SU-DHL-6 (cell line): ENCODE measurements at regions not wholly inside any gene's neighbourhood (a gene's known extent, or its start where the extent isn't known, plus 50 kb on each side); places are given as distances from the start of the nearest gene placed in this dataset.

Experiments used
- CTCF ChIP-seq: fragments of 200-600 bp; sonication (generic); IDR thresholded peaks from one replicate; pipeline ENCODE4 v1.5.1; 2017; ENCODE audit warnings: antibody characterized with exemption, mild to moderate bottlenecking, low read length, moderate library complexity; ENCODE audit not compliant: insufficient read depth, poor library complexity, severe bottlenecking
- EZH2phosphoT487 ChIP-seq: fragments of 200-600 bp; sonication (generic), shearing (Covaris generic); conservative IDR thresholded peaks from 2 replicates; pipeline ENCODE4 v1.6.1; 2018; ENCODE audit warnings: mild to moderate bottlenecking, antibody characterized with exemption, low read length, moderate library complexity, mixed read lengths

- TF ChIP-seq EZH2phosphoT487 (no peak), CTCF (no peak)
Measured at GRCh38 chr5:174919351-174919750, 195.0 kb downstream of the MSX2 start.
